Hepatocyte (in vitro differentiated cells): ENCODE measurements at regions not wholly inside any gene's neighbourhood (a gene's known extent, or its start where the extent isn't known, plus 50 kb on each side); places are given as distances from the start of the nearest gene placed in this dataset.

ENCODE experiments used
- CTCF ChIP-seq: fragments of 200-600 bp; sonication (generic); IDR thresholded peaks from 2 replicates; pipeline ENCODE4 v1.5.1; 2016; ENCODE audit warnings: antibody characterized with exemption, mild to moderate bottlenecking; ENCODE audit not compliant: poor library complexity
- EZH2 ChIP-seq: fragments of 200-600 bp; sonication (generic); IDR thresholded peaks from 2 replicates; pipeline ENCODE4 v1.6.1; 2016; ENCODE audit warnings: antibody characterized with exemption, mild to moderate bottlenecking, borderline replicate concordance
- EZH2phosphoT487 ChIP-seq: fragments of 200-600 bp; sonication (generic); IDR thresholded peaks from one replicate; pipeline ENCODE4 v1.6.1; 2018; ENCODE audit warnings: antibody characterized with exemption, mild to moderate bottlenecking, low read depth, moderate library complexity; ENCODE audit not compliant: unreplicated experiment, severe bottlenecking

- TF ChIP-seq CTCF (no peak), EZH2 (no peak), EZH2phosphoT487 (no peak)
Measured at GRCh38 chrX:40908026-40908425, 172.7 kb upstream of the MED14 start.
